ENCODE measurements at regions not wholly inside any gene's neighbourhood (a gene's known extent, or its start where the extent isn't known, plus 50 kb on each side); places are given as distances from the start of the nearest gene placed in this dataset.
A peak's percentile ranks its signal among the peaks of the same experiment; 100 is the strongest.
"Not testable (repeated sequence)": the region's sequence is repeated elsewhere in the genome, so short reads cannot be mapped to it uniquely, and the experiment has no call there.

DNA sequence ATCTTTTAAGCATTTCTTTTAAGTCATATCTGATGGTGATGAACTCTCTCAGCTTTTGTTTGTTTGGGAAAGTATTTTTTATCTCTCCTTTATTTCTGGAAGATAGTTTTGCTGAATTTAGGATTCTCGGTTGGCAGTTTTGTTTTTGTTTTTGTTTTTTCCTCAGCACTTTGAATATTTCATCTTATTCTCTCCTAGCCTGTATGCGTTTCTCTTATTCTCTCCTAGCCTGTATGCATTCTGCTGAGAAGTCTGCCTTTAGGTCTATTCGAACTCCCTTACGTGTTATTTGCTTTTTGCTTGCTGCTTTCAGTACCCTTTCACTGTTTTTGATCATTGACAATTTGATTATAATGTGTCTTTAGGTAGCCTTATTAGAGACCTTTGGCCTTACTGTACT is 787.8 kb upstream of the FAM174A start:
- no peak for DNase-seq (ENCODE audit: insufficient read length, low spot score)
- no peak for TF ChIP-seq POLR2A (IDR thresholded peaks at IDR 0.05; ENCODE audit: low read depth, low read length)
- FAIRE-seq, result no peak

GRCh38 chr5:99733146-99733545 is 802.0 kb upstream of the FAM174A start:
- not testable (repeated sequence) for FAIRE-seq; DNase-seq (ENCODE audit: insufficient read length, low spot score)

DNA sequence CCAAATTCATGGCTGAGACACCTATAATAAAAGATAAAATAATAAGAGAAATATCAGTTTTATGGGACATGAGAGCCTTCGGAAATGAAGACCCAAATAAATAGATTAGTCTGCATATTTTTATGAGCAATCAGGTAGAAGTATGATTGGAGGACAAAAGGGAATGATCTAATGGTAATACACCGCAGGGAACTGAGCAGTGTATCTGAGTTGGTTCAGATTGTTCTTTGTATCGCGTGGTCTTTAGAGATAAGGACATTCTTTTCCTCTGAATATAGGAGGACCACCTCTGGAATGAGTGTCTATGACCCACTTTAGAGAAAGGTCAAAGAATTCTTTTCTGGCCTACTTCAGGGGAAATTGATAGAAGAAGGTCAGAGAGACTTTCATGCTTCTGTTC is 801.8 kb upstream of the CHD1 start:
- peak; percentile 6 for FAIRE-seq
- DNase-seq (ENCODE audit: insufficient read length, low spot score), result not testable (repeated sequence)

- DNase-seq (ENCODE audit: insufficient read length, low spot score) (no peak), FAIRE-seq (peak; percentile 27)
- TF ChIP-seq POLR2A (IDR thresholded peaks at IDR 0.05; ENCODE audit: low read depth, low read length), result no peak
Measured at GRCh38 chr5:99724732-99725290, 796.0 kb upstream of the CHD1 start.

DNA sequence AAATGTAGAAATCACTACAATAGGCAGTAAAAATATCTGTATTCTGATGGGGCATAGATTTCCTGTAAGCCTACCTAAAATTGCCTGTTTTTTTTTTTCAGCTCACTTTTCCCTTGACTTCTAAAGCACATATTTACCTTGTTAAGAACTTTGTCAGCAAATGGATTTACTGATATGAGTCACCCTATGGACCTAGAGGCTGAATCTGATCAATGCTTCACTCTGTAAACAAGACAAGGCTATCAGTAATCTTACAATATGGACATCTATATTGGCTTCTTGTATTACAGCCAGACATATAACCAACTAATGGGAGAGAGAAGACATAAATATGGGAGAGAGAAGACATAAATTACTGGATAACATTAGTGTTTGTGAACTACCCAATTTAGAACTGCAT is 792.7 kb upstream of the CHD1 start:
- FAIRE-seq (no peak), DNase-seq (ENCODE audit: insufficient read length, low spot score) (no peak)
- TF ChIP-seq POLR2A (IDR thresholded peaks at IDR 0.05; ENCODE audit: low read depth, low read length), result no peak

- no peak for FAIRE-seq
Measured at GRCh38 chr5:99715921-99716320, 787.1 kb upstream of the CHD1 start.

GRCh38 chr5:99706160-99706559 is 777.4 kb upstream of the CHD1 start:
- no peak for DNase-seq (ENCODE audit: insufficient read length, low spot score)
- FAIRE-seq, result no peak
- no peak for TF ChIP-seq POLR2A (IDR thresholded peaks at IDR 0.05; ENCODE audit: low read depth, low read length)

More at GRCh38 chr5:99715921-99716320, 787.1 kb upstream of the CHD1 start:
- no peak for TF ChIP-seq POLR2A (IDR thresholded peaks at IDR 0.05; ENCODE audit: low read depth, low read length)
- DNase-seq (ENCODE audit: insufficient read length, low spot score), result no peak

- no peak for TF ChIP-seq POLR2A (IDR thresholded peaks at IDR 0.05; ENCODE audit: low read depth, low read length)
Measured at GRCh38 chr5:99702565-99702964, 773.8 kb upstream of the CHD1 start.

DNA sequence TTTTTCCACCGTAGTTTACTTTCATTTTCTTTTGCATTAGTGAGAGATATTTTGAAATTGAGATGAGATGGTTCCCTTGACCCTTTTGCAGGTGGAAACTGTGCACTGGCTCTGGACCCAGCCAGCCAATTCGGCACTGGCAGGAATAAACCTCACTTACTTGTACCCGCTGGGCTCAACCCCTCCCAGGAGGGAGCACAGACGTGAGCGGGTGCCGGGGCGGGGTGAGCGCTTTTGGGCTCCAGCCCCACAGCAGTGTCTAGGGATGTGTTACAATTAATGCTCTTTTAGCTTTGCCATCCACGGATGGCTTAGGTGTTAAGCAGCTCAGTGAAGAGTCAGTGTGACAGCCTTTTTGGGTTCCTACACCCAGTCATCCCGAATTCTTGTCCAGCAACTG is 766.1 kb upstream of the CHD1 start:
- DNase-seq (ENCODE audit: insufficient read length, low spot score) (no peak), FAIRE-seq (no peak)
- TF ChIP-seq POLR2A (IDR thresholded peaks at IDR 0.05; ENCODE audit: low read depth, low read length), result no peak

More at GRCh38 chr5:99702565-99702964, 773.8 kb upstream of the CHD1 start:
- FAIRE-seq (no peak), DNase-seq (ENCODE audit: insufficient read length, low spot score) (no peak)

DNA sequence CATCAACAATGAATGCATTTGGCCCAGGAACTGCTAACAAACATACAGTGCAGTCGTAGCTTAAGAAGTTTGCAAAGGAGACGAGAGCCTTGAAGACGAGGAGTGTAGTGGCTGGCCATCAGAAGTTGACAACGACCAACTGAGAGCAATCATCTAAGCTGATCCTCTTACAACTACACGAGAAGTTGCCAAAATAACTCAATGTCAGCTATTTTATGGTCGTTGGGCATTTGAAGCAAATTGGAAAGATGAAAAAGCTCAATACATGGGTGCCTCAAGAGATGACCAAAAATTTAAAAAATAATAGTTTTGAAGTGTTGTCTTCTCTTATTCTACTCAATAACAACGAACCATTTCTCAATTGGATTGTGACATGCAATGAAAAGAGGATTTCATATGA is 757.7 kb upstream of the CHD1 start:
- DNase-seq (ENCODE audit: insufficient read length, low spot score), result no peak
- no peak for TF ChIP-seq POLR2A (IDR thresholded peaks at IDR 0.05; ENCODE audit: low read depth, low read length)
- no peak for FAIRE-seq

DNA sequence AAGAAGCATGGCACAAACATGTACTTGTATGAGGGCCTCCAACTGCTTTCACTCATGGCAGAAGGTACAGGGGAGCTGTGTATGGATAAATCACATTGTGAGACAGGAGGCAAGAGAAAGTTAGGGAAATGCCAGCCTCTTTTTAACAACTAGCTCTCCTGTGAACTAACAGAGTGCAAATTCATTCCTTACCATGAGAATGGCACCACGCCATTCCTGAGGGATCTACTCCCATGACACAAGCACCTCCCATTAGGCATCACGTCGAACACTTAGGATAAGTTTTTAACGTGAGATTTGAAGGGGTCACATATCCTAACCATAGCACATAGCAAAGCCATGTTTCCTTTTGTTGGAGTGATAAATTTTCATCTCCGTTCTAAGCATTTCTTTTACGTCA is 747.2 kb upstream of the CHD1 start:
- TF ChIP-seq POLR2A (IDR thresholded peaks at IDR 0.05; ENCODE audit: low read depth, low read length), result no peak
- DNase-seq (ENCODE audit: insufficient read length, low spot score) (no peak), FAIRE-seq (no peak)

GRCh38 chr5:99674101-99674500 is 745.3 kb upstream of the CHD1 start:
- DNase-seq (ENCODE audit: insufficient read length, low spot score), result no peak
- no peak for TF ChIP-seq POLR2A (IDR thresholded peaks at IDR 0.05; ENCODE audit: low read depth, low read length)
- no peak for FAIRE-seq

DNA sequence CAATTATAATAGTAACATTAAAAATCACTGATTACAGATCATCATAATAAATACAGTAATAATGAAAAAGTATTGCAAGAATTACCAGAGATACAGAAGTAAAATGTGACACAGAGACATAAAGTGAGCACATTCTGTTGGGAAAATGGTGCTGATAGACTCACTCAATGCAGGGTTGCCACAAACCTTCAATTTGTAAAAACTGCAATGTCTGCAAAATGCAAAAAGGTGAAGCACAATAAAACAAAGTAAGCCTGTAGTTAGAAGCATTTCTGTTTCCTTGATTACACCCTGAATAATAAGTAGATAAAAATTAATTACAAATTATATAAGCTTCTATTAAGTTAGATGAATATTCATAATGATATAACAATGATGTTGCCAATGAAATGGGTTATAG is 736.2 kb upstream of the CHD1 start:
- FAIRE-seq (no peak), DNase-seq (ENCODE audit: insufficient read length, low spot score) (no peak)
- no peak for TF ChIP-seq POLR2A (IDR thresholded peaks at IDR 0.05; ENCODE audit: low read depth, low read length)

- no peak for DNase-seq (ENCODE audit: insufficient read length, low spot score)
- TF ChIP-seq POLR2A (IDR thresholded peaks at IDR 0.05; ENCODE audit: low read depth, low read length), result no peak
- no peak for FAIRE-seq
Measured at GRCh38 chr5:99651298-99651697, 722.5 kb upstream of the CHD1 start.

DNA sequence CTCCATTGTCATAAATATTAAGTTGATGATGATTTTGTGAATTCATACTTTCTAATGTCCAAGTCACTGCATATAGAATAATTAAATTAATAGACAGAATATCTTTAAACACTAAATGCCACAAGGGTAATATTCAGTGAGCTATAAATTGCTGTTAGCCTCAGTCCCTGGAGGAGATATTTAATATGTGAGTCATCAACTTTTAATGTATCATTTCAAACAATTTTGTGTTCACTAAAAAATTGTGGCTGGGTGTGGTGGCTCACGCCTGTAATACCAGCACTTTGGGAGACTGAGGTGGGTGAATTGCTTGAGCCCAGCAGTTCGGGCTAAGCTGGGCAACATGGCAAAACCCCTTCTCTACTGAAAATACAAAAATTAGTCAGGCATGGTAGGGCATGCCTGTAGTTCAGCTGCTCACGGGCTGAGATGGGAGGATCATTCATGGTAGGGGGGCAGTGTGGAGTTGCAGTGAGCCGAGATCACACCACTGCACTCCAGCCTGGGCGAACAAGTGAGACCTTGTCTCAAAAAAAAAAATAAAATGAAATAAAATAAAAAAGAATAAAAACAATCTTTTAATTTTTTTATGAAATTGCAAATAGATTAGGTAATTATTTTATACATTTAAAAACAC is 717.3 kb upstream of the CHD1 start:
- no peak for FAIRE-seq
- TF ChIP-seq POLR2A (IDR thresholded peaks at IDR 0.05; ENCODE audit: low read depth, low read length), result no peak
- no peak for DNase-seq (ENCODE audit: insufficient read length, low spot score)

DNA sequence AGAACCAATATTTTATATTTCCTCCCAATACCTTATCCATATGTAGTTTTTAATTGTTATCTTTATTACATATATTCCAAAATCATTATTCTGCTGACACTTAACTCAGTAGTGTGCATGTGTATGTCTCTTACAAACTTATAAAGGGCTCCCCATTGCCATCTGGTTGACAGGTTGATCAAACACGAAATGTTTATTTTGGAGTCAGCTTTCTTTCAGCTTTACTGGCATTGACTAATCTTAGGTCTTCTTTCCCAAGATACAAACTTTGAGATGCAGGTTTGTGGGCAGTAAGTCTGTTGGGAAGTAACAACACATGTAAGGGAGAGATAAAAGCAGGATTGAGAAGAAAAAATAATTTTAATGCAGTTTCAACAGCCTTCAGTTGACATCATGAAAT is 716.0 kb upstream of the CHD1 start:
- TF ChIP-seq POLR2A (IDR thresholded peaks at IDR 0.05; ENCODE audit: low read depth, low read length), result no peak
- FAIRE-seq (no peak), DNase-seq (ENCODE audit: insufficient read length, low spot score) (no peak)

All from H54 (cell line).